ENCODE measurements at regions not wholly inside any gene's neighbourhood (a gene's known extent, or its start where the extent isn't known, plus 50 kb on each side); places are given as distances from the start of the nearest gene placed in this dataset.

DNA sequence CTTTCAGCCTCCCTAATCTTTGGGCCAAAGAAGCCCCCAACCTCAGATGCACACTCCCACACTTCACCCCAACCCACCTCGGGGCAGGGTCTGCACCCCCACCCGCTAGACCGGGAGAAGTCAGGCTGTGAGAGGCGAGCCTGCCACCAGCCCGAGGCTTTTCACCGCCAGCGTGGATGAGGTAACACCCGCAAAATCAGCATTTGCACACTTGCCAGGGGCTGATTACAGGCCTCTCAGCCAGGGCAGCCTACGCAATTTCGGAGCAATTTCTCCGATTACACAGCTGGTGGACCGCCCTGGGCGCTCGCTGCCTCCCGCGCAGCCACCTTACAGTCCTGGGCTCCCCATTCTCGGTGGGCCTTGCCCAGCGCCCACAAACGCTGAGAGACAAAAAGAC is 68.5 kb downstream of the FOXD1 start:
- TF ChIP-seq POLR2AphosphoS5 (IDR thresholded peaks at IDR 0.05; ENCODE audit: low read depth, low read length) (no peak), EP300 (IDR thresholded peaks at IDR 0.05; ENCODE audit: borderline replicate concordance in 1 of 2, low read depth in 1 of 2, low read length in 1 of 2) (no peak), TEAD4 (IDR thresholded peaks at IDR 0.05; ENCODE audit: borderline replicate concordance, insufficient read depth) (no peak), ELF1 (IDR thresholded peaks at IDR 0.05) (no peak), EZH2phosphoT487 (IDR thresholded peaks at IDR 0.05; ENCODE audit: borderline replicate concordance, low read depth) (no peak), SIN3A (IDR thresholded peaks at IDR 0.05; ENCODE audit: borderline replicate concordance, low read depth, low read length) (no peak), CHD2 (IDR thresholded peaks at IDR 0.05; ENCODE audit: low read length, partially characterized antibody) (no peak), GATA2 (CRISPR knock-in tag; IDR thresholded peaks at IDR 0.05) (no peak)
- TF ChIP-seq, protein P1, sequence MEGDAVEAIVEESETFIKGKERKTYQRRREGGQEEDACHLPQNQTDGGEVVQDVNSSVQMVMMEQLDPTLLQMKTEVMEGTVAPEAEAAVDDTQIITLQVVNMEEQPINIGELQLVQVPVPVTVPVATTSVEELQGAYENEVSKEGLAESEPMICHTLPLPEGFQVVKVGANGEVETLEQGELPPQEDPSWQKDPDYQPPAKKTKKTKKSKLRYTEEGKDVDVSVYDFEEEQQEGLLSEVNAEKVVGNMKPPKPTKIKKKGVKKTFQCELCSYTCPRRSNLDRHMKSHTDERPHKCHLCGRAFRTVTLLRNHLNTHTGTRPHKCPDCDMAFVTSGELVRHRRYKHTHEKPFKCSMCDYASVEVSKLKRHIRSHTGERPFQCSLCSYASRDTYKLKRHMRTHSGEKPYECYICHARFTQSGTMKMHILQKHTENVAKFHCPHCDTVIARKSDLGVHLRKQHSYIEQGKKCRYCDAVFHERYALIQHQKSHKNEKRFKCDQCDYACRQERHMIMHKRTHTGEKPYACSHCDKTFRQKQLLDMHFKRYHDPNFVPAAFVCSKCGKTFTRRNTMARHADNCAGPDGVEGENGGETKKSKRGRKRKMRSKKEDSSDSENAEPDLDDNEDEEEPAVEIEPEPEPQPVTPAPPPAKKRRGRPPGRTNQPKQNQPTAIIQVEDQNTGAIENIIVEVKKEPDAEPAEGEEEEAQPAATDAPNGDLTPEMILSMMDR (IDR thresholded peaks at IDR 0.05): no peak
- TF ChIP-seq, protein P2, sequence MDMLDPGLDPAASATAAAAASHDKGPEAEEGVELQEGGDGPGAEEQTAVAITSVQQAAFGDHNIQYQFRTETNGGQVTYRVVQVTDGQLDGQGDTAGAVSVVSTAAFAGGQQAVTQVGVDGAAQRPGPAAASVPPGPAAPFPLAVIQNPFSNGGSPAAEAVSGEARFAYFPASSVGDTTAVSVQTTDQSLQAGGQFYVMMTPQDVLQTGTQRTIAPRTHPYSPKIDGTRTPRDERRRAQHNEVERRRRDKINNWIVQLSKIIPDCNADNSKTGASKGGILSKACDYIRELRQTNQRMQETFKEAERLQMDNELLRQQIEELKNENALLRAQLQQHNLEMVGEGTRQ (IDR thresholded peaks at IDR 0.05; ENCODE audit: borderline replicate concordance, low read depth, low read length): no peak
